PC-3 (cell line): ENCODE measurements at regions not wholly inside any gene's neighbourhood (a gene's known extent, or its start where the extent isn't known, plus 50 kb on each side); places are given as distances from the start of the nearest gene placed in this dataset.

Experiments
- EZH2 ChIP-seq: fragments of 300-600 bp; sonication (generic); IDR thresholded peaks from one replicate; pipeline ENCODE4 v1.6.1; 2017; ENCODE audit warnings: antibody characterized with exemption, mild to moderate bottlenecking, low read length; ENCODE audit not compliant: unreplicated experiment
- TF ChIP-seq, protein P1 (sequence below): fragments of 300-600 bp; sonication (generic); conservative IDR thresholded peaks from 2 replicates; pipeline ENCODE4 v1.5.1; 2017; ENCODE audit warnings: antibody characterized with exemption, low read depth, mild to moderate bottlenecking, low read length

DNA sequence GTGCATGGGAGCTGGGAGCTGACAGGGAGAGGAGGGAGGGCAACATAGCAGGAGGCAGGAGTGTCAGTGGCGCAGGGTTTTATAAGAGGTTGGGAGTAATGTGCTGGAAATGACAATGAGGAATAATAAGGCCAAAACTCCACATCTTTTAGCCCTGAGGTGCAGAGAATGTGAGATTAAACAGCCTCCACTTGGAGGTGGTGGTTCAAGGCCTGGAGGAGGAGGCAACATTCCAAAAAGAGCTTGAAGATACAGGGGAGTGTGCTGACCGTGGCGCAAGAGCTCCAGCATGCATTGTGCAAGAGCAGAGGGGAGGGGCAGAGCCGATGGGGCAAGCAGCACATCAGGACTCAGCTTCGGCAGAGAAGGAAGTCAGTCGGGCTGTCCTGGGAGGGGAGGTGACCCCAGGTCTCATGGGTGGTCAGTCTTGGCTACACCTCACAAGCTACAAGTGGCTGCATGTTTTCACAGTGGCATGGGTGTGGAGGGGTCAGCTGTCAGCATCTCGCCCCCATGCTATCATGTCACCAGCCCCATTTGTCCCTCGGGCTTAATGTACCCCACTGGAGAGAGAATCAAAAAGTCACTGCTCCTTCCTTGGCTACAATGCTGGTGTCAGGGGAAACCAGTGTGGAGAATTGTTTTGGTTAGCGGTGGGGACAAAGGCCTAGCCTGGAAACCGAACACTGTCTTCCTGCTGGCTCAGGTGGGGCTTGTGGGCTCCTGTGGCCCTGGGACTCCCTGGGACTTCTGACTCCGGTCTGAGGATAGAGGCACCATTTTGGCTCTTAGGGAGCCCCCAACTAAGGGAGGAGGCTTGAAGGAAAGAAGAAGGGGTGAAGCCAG, 208.0 kb downstream of the ZFP36L2 start:
- TF ChIP-seq EZH2 = no peak
- TF ChIP-seq, protein P1, sequence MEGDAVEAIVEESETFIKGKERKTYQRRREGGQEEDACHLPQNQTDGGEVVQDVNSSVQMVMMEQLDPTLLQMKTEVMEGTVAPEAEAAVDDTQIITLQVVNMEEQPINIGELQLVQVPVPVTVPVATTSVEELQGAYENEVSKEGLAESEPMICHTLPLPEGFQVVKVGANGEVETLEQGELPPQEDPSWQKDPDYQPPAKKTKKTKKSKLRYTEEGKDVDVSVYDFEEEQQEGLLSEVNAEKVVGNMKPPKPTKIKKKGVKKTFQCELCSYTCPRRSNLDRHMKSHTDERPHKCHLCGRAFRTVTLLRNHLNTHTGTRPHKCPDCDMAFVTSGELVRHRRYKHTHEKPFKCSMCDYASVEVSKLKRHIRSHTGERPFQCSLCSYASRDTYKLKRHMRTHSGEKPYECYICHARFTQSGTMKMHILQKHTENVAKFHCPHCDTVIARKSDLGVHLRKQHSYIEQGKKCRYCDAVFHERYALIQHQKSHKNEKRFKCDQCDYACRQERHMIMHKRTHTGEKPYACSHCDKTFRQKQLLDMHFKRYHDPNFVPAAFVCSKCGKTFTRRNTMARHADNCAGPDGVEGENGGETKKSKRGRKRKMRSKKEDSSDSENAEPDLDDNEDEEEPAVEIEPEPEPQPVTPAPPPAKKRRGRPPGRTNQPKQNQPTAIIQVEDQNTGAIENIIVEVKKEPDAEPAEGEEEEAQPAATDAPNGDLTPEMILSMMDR = no peak
